ENCODE measurements at regions not wholly inside any gene's neighbourhood (a gene's known extent, or its start where the extent isn't known, plus 50 kb on each side); places are given as distances from the start of the nearest gene placed in this dataset.

DNA sequence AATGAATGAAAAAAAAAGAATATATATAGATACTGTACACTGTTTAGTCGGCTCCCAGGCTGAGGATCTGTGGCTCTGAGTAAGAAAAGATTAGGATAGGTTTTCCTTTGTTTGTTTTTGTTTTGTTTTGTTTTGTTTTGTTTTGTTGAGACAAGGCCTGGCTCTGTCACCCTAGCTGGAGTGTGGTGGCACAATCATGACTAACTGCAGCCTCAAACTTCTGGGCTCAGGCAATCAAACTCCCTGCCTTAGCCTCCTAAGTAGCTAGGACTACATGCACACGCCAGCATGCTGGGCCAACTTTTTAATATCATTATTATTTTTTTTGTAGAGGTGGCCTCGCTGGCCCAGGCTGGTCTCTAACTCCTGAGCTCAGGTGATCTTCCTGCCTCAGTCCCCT lies 87.9 kb upstream of the PTBP2 start:
- TF ChIP-seq EZH2phosphoT487 (IDR thresholded peaks at IDR 0.05; ENCODE audit: borderline replicate concordance): no peak
- TF ChIP-seq, protein P1, sequence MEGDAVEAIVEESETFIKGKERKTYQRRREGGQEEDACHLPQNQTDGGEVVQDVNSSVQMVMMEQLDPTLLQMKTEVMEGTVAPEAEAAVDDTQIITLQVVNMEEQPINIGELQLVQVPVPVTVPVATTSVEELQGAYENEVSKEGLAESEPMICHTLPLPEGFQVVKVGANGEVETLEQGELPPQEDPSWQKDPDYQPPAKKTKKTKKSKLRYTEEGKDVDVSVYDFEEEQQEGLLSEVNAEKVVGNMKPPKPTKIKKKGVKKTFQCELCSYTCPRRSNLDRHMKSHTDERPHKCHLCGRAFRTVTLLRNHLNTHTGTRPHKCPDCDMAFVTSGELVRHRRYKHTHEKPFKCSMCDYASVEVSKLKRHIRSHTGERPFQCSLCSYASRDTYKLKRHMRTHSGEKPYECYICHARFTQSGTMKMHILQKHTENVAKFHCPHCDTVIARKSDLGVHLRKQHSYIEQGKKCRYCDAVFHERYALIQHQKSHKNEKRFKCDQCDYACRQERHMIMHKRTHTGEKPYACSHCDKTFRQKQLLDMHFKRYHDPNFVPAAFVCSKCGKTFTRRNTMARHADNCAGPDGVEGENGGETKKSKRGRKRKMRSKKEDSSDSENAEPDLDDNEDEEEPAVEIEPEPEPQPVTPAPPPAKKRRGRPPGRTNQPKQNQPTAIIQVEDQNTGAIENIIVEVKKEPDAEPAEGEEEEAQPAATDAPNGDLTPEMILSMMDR (conservative IDR thresholded peaks at IDR 0.05; ENCODE audit: low read length): no peak
- Histone ChIP-seq H4K20me1 (ENCODE audit: insufficient read depth, low read length, poor library complexity, severe bottlenecking) (no peaks in the 10 kb centered on the region), H3K4me3 (ENCODE audit: low read length, poor library complexity, severe bottlenecking) (no peak overlapping the region), H3K36me3 (ENCODE audit: insufficient read depth, low read length) (no peaks in the 10 kb centered on the region), H3K9me2 (replicated peaks; ENCODE audit: low read depth, low read length) (no peaks in the 10 kb centered on the region), H3K4me1 (ENCODE audit: insufficient read depth, low read length, poor library complexity, severe bottlenecking) (no peaks in the 10 kb centered on the region), H3K4me2 (ENCODE audit: low read depth, low read length, poor library complexity, severe bottlenecking) (no peak overlapping the region), H2AFZ (ENCODE audit: low read length) (no peak overlapping the region), H3K27me3 (ENCODE audit: insufficient read depth, low read length, poor library complexity, severe bottlenecking) (no peaks in the 10 kb centered on the region), H3K9me3 (ENCODE audit: insufficient read depth, low read depth, low read length) (no peaks in the 10 kb centered on the region), H3F3A (ENCODE audit: low read depth) (no peaks in the 10 kb centered on the region), H3K9ac (ENCODE audit: low read depth, low read length, poor library complexity, severe bottlenecking) (no peak overlapping the region), H3K79me2 (ENCODE audit: insufficient read depth, low read length) (no peaks in the 10 kb centered on the region)

DNA sequence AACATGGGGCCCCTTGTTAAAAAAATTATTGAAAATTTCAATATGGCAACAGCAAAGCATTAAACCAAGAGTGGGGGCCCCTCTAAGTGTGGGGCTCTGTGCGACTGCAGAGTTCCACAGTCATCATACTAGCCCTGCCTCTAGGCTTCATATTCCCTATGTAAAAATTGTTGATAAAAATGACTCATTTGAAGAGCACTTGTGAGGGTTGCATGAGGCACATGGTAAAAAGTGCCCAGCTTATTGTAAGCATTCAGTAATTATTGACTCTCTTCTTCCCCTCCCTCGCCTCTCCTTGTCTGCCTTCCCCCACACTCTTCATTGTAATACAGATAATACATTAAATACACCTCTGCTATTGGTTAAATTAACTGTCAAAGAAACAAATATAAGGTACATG lies 86.7 kb upstream of the PTBP2 start:
- Histone ChIP-seq H3K9me3 (ENCODE audit: insufficient read depth, low read depth, low read length) (no peaks in the 10 kb centered on the region), H3K79me2 (ENCODE audit: insufficient read depth, low read length) (no peaks in the 10 kb centered on the region), H3K9ac (ENCODE audit: low read depth, low read length, poor library complexity, severe bottlenecking) (no peak overlapping the region)

DNA sequence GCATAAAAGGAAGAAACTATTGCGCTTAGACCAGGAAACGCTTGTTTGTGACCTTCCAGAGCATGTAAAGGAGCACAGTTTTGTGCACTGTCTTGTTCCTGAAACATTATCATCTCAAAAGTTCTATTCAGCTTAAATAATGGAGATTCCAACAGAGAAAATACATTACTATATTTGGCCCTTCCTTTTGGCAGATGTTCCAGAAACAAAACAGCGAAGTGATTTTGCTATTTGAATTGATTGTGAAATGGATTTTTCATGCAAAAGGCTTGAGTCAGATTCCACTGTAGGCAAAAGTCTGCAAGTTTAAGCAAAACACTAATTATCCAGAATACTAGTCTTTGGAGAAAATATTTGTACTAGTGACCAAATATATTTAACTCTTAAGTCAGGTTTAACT lies 80.3 kb upstream of the PTBP2 start:
- H3K4me3 ChIP-seq (ENCODE audit: low read length, poor library complexity, severe bottlenecking): no peak overlapping the region
- H3K9me2 ChIP-seq (replicated peaks; ENCODE audit: low read depth, low read length): no peaks in the 10 kb centered on the region
- no peaks in the 10 kb centered on the region for H3K36me3 ChIP-seq (ENCODE audit: insufficient read depth, low read length)
- no peak overlapping the region for H3K9ac ChIP-seq (ENCODE audit: low read depth, low read length, poor library complexity, severe bottlenecking)
- H2AFZ ChIP-seq (ENCODE audit: low read length): no peak overlapping the region
- no peaks in the 10 kb centered on the region for H4K20me1 ChIP-seq (ENCODE audit: insufficient read depth, low read length, poor library complexity, severe bottlenecking)
- H3K4me2 ChIP-seq (ENCODE audit: low read depth, low read length, poor library complexity, severe bottlenecking): no peak overlapping the region
- H3K27me3 ChIP-seq (ENCODE audit: insufficient read depth, low read length, poor library complexity, severe bottlenecking): no peaks in the 10 kb centered on the region
- no peaks in the 10 kb centered on the region for H3F3A ChIP-seq (ENCODE audit: low read depth)
- no peak for TF ChIP-seq EZH2phosphoT487 (IDR thresholded peaks at IDR 0.05; ENCODE audit: borderline replicate concordance)
- TF ChIP-seq, protein P1 (conservative IDR thresholded peaks at IDR 0.05; ENCODE audit: low read length): no peak
- H3K9me3 ChIP-seq (ENCODE audit: insufficient read depth, low read depth, low read length): no peaks in the 10 kb centered on the region
- no peaks in the 10 kb centered on the region for H3K79me2 ChIP-seq (ENCODE audit: insufficient read depth, low read length)
- H3K4me1 ChIP-seq (ENCODE audit: insufficient read depth, low read length, poor library complexity, severe bottlenecking): no peaks in the 10 kb centered on the region

More for the DNA sequence above, 86.7 kb upstream of the PTBP2 start:
- H3K4me1 ChIP-seq (ENCODE audit: insufficient read depth, low read length, poor library complexity, severe bottlenecking): no peaks in the 10 kb centered on the region
- H4K20me1 ChIP-seq (ENCODE audit: insufficient read depth, low read length, poor library complexity, severe bottlenecking): no peaks in the 10 kb centered on the region
- no peaks in the 10 kb centered on the region for H3K27me3 ChIP-seq (ENCODE audit: insufficient read depth, low read length, poor library complexity, severe bottlenecking)
- TF ChIP-seq, protein P1 (conservative IDR thresholded peaks at IDR 0.05; ENCODE audit: low read length): no peak
- no peak for TF ChIP-seq EZH2phosphoT487 (IDR thresholded peaks at IDR 0.05; ENCODE audit: borderline replicate concordance)
- H3K4me2 ChIP-seq (ENCODE audit: low read depth, low read length, poor library complexity, severe bottlenecking): no peak overlapping the region
- H3K36me3 ChIP-seq (ENCODE audit: insufficient read depth, low read length): no peaks in the 10 kb centered on the region
- no peak overlapping the region for H2AFZ ChIP-seq (ENCODE audit: low read length)
- no peaks in the 10 kb centered on the region for H3K9me2 ChIP-seq (replicated peaks; ENCODE audit: low read depth, low read length)
- no peaks in the 10 kb centered on the region for H3F3A ChIP-seq (ENCODE audit: low read depth)
- H3K4me3 ChIP-seq (ENCODE audit: low read length, poor library complexity, severe bottlenecking): no peak overlapping the region
